Endothelial cell (in vitro differentiated cells): ENCODE measurements at regions not wholly inside any gene's neighbourhood (a gene's known extent, or its start where the extent isn't known, plus 50 kb on each side); places are given as distances from the start of the nearest gene placed in this dataset.

ENCODE experiments used
- DNase-seq: peaks from one replicate; pipeline ENCODE4 v3.0.0; 2021; ENCODE audit warnings: low spot score
- H3K27ac Mint-ChIP-seq: one replicate; pipeline ENCODE4 v1.8.0; 2021; ENCODE audit warnings: mixed read lengths, inconsistent platforms; ENCODE audit not compliant: unreplicated experiment
- H3K27me3 Mint-ChIP-seq: one replicate; pipeline ENCODE4 v1.8.0; 2021; ENCODE audit warnings: mild to moderate bottlenecking, moderate library complexity, mixed read lengths, inconsistent platforms; ENCODE audit not compliant: unreplicated experiment
- H3K36me3 Mint-ChIP-seq: one replicate; pipeline ENCODE4 v1.8.0; 2021; ENCODE audit warnings: mild to moderate bottlenecking, low read depth, mixed read lengths, inconsistent platforms; ENCODE audit not compliant: unreplicated experiment
- H3K4me1 Mint-ChIP-seq: one replicate; pipeline ENCODE4 v1.8.0; 2021; ENCODE audit warnings: mild to moderate bottlenecking, mixed read lengths, inconsistent platforms; ENCODE audit not compliant: unreplicated experiment
- H3K4me3 Mint-ChIP-seq: one replicate; pipeline ENCODE4 v1.8.0; 2021; ENCODE audit warnings: mild to moderate bottlenecking, mixed read lengths, inconsistent platforms; ENCODE audit not compliant: unreplicated experiment
- H3K9me3 Mint-ChIP-seq: one replicate; pipeline ENCODE4 v1.8.0; 2021; ENCODE audit warnings: mixed read lengths, inconsistent platforms; ENCODE audit not compliant: unreplicated experiment
- CTCF ChIP-seq: fragments of 200-600 bp; sonication (generic); IDR thresholded peaks from one replicate; pipeline ENCODE4 v1.5.0; 2021; ENCODE audit warnings: antibody characterized with exemption; ENCODE audit not compliant: unreplicated experiment

GRCh38 chr4:152099981-152100378, 339.2 kb upstream of the GATB start:
- no peak overlapping the region for H3K4me3 Mint-ChIP-seq
- no peak for TF ChIP-seq CTCF
- peaks cover 1% of the 10 kb centered on the region for H3K27me3 Mint-ChIP-seq
- H3K27ac Mint-ChIP-seq = no peak overlapping the region
- DNase-seq = no peak
- H3K36me3 Mint-ChIP-seq = peaks cover 4% of the 10 kb centered on the region
- H3K9me3 Mint-ChIP-seq = no peaks in the 10 kb centered on the region
- peaks cover 20% of the 10 kb centered on the region for H3K4me1 Mint-ChIP-seq

GRCh38 chr4:152099555-152099954, 338.7 kb upstream of the GATB start:
- H3K27ac Mint-ChIP-seq = no peak overlapping the region
- H3K9me3 Mint-ChIP-seq = no peaks in the 10 kb centered on the region
- peaks cover 20% of the 10 kb centered on the region for H3K4me1 Mint-ChIP-seq
- peaks cover 4% of the 10 kb centered on the region for H3K36me3 Mint-ChIP-seq
- H3K27me3 Mint-ChIP-seq = peaks cover 1% of the 10 kb centered on the region
- DNase-seq = no peak
- no peak for TF ChIP-seq CTCF
- no peak overlapping the region for H3K4me3 Mint-ChIP-seq

GRCh38 chr4:152099061-152099425, 338.2 kb upstream of the GATB start:
- no peak overlapping the region for H3K27ac Mint-ChIP-seq
- DNase-seq = no peak
- no peaks in the 10 kb centered on the region for H3K9me3 Mint-ChIP-seq
- no peak overlapping the region for H3K4me3 Mint-ChIP-seq
- H3K27me3 Mint-ChIP-seq = peaks cover 3% of the 10 kb centered on the region
- peaks cover 20% of the 10 kb centered on the region for H3K4me1 Mint-ChIP-seq
- peaks cover 8% of the 10 kb centered on the region for H3K36me3 Mint-ChIP-seq
- TF ChIP-seq CTCF = no peak

- peaks cover 5% of the 10 kb centered on the region for H3K27me3 Mint-ChIP-seq
- peaks cover 18% of the 10 kb centered on the region for H3K4me1 Mint-ChIP-seq
- peaks cover 11% of the 10 kb centered on the region for H3K36me3 Mint-ChIP-seq
- no peaks in the 10 kb centered on the region for H3K9me3 Mint-ChIP-seq
- no peak for DNase-seq
- no peak overlapping the region for H3K4me3 Mint-ChIP-seq
- TF ChIP-seq CTCF = no peak
- no peak overlapping the region for H3K27ac Mint-ChIP-seq
Measured at GRCh38 chr4:152098365-152099060, 337.7 kb upstream of the GATB start.

GRCh38 chr4:152097371-152097770, 336.6 kb upstream of the GATB start:
- Mint-ChIP-seq H3K27ac (no peak overlapping the region), H3K36me3 (peaks cover 14% of the 10 kb centered on the region), H3K4me3 (no peak overlapping the region), H3K4me1 (peaks cover 14% of the 10 kb centered on the region), H3K9me3 (no peaks in the 10 kb centered on the region), H3K27me3 (peaks cover 5% of the 10 kb centered on the region)
- no peak for DNase-seq
- TF ChIP-seq CTCF = no peak
